ENCODE measurements at regions not wholly inside any gene's neighbourhood (a gene's known extent, or its start where the extent isn't known, plus 50 kb on each side); places are given as distances from the start of the nearest gene placed in this dataset.

- no peak for TF ChIP-seq EZH2 (IDR thresholded peaks at IDR 0.05)
- no peak for TF ChIP-seq POLR2AphosphoS5 (IDR thresholded peaks at IDR 0.05; ENCODE audit: borderline replicate concordance, low read depth, low read length)
- TF ChIP-seq FOXP2 (optimal IDR thresholded peaks at IDR 0.05; ENCODE audit: control extremely low read depth, extremely low read length, insufficient read depth): no peak
These were observed 129.9 kb downstream of the TXNL1 start for GRCh38 chr18:56508370-56509036.

Measured in SK-N-MC (cell line).